ENCODE measurements at regions not wholly inside any gene's neighbourhood (a gene's known extent, or its start where the extent isn't known, plus 50 kb on each side); places are given as distances from the start of the nearest gene placed in this dataset.

DNA sequence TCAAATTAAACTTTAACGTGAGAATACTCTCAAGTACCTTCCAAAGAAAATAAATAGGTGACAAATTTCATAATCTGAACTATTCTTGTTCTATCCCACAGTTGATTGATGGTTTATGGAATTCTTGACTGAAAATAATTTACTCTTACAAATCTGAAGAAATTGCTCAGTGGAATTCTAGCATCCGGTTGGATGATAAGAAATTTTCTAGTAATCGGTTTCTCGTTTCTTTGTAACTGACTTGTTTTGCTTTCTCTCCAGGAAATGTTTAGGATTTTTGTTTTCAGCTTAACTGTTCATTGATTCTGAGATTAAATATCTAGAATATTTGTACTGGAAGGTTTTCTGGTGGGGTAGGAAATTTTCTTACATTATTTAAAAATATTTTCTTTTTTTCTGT lies 558.9 kb upstream of the ADAMTS5 start:
- Mint-ChIP-seq H3K4me3 (no peak overlapping the region), H3K36me3 (ENCODE audit: low read depth) (peaks cover 8% of the 10 kb centered on the region; the same call in 1 of the 3 replicates), H3K27ac (no peak overlapping the region), H3K27me3 (ENCODE audit: insufficient read depth, low read depth, poor library complexity) (no peaks in the 10 kb centered on the region), H3K9me3 (peaks cover 15% of the 10 kb centered on the region), H3K4me1 (peaks cover 4% of the 10 kb centered on the region)
- DNase-seq (ENCODE audit: low spot score) (no peak), ATAC-seq (no peak)
- Histone ChIP-seq H3K27me3 (ENCODE audit: insufficient read depth) (no peaks in the 10 kb centered on the region), H3K27ac (ENCODE audit: low read depth) (no peak overlapping the region), H4K20me1 (replicated peaks; ENCODE audit: insufficient read depth) (no peaks in the 10 kb centered on the region), H3F3A (replicated peaks; ENCODE audit: low read depth) (no peaks in the 10 kb centered on the region), H3K9me2 (ENCODE audit: insufficient read depth) (0 out of 2 replicates have a peak, but pooled peaks cover 3% of the 10 kb centered on the region), H3K4me1 (ENCODE audit: insufficient read depth) (no peaks in the 10 kb centered on the region), H3K79me2 (replicated peaks; ENCODE audit: insufficient read depth) (no peaks in the 10 kb centered on the region), H3K4me2 (no peak overlapping the region), H3K36me3 (ENCODE audit: insufficient read depth) (no peaks in the 10 kb centered on the region), H3K4me3 (no peak overlapping the region), H2AFZ (no peak overlapping the region)
- TF ChIP-seq, protein P1, sequence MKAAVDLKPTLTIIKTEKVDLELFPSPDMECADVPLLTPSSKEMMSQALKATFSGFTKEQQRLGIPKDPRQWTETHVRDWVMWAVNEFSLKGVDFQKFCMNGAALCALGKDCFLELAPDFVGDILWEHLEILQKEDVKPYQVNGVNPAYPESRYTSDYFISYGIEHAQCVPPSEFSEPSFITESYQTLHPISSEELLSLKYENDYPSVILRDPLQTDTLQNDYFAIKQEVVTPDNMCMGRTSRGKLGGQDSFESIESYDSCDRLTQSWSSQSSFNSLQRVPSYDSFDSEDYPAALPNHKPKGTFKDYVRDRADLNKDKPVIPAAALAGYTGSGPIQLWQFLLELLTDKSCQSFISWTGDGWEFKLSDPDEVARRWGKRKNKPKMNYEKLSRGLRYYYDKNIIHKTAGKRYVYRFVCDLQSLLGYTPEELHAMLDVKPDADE (IDR thresholded peaks at IDR 0.05), result no peak
- TF ChIP-seq ZNF114 (CRISPR knock-in tag; IDR thresholded peaks at IDR 0.05) (no peak), POLR2AphosphoS5 (IDR thresholded peaks at IDR 0.05; ENCODE audit: low read depth) (no peak), CREB1 (CRISPR knock-in tag; IDR thresholded peaks at IDR 0.05; ENCODE audit: low read depth) (no peak), EZH2 (IDR thresholded peaks at IDR 0.05; ENCODE audit: low read depth, unreplicated experiment) (no peak), NANOG (IDR thresholded peaks at IDR 0.05; ENCODE audit: borderline replicate concordance) (no peak), JUNB (IDR thresholded peaks at IDR 0.05; ENCODE audit: unreplicated experiment) (no peak), EZH2phosphoT487 (IDR thresholded peaks at IDR 0.05; ENCODE audit: unreplicated experiment) (no peak), ZNF331 (CRISPR knock-in tag; IDR thresholded peaks at IDR 0.05; ENCODE audit: low read depth) (no peak)
- TF ChIP-seq, protein P2, sequence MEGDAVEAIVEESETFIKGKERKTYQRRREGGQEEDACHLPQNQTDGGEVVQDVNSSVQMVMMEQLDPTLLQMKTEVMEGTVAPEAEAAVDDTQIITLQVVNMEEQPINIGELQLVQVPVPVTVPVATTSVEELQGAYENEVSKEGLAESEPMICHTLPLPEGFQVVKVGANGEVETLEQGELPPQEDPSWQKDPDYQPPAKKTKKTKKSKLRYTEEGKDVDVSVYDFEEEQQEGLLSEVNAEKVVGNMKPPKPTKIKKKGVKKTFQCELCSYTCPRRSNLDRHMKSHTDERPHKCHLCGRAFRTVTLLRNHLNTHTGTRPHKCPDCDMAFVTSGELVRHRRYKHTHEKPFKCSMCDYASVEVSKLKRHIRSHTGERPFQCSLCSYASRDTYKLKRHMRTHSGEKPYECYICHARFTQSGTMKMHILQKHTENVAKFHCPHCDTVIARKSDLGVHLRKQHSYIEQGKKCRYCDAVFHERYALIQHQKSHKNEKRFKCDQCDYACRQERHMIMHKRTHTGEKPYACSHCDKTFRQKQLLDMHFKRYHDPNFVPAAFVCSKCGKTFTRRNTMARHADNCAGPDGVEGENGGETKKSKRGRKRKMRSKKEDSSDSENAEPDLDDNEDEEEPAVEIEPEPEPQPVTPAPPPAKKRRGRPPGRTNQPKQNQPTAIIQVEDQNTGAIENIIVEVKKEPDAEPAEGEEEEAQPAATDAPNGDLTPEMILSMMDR (conservative IDR thresholded peaks at IDR 0.05; ENCODE audit: low read depth in 2 of 2), result no peak
- TF ChIP-seq, protein P3, sequence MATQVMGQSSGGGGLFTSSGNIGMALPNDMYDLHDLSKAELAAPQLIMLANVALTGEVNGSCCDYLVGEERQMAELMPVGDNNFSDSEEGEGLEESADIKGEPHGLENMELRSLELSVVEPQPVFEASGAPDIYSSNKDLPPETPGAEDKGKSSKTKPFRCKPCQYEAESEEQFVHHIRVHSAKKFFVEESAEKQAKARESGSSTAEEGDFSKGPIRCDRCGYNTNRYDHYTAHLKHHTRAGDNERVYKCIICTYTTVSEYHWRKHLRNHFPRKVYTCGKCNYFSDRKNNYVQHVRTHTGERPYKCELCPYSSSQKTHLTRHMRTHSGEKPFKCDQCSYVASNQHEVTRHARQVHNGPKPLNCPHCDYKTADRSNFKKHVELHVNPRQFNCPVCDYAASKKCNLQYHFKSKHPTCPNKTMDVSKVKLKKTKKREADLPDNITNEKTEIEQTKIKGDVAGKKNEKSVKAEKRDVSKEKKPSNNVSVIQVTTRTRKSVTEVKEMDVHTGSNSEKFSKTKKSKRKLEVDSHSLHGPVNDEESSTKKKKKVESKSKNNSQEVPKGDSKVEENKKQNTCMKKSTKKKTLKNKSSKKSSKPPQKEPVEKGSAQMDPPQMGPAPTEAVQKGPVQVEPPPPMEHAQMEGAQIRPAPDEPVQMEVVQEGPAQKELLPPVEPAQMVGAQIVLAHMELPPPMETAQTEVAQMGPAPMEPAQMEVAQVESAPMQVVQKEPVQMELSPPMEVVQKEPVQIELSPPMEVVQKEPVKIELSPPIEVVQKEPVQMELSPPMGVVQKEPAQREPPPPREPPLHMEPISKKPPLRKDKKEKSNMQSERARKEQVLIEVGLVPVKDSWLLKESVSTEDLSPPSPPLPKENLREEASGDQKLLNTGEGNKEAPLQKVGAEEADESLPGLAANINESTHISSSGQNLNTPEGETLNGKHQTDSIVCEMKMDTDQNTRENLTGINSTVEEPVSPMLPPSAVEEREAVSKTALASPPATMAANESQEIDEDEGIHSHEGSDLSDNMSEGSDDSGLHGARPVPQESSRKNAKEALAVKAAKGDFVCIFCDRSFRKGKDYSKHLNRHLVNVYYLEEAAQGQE (IDR thresholded peaks at IDR 0.05; ENCODE audit: unreplicated experiment), result no peak

All from GM23338 (cell line).